ENCODE measurements at regions not wholly inside any gene's neighbourhood (a gene's known extent, or its start where the extent isn't known, plus 50 kb on each side); places are given as distances from the start of the nearest gene placed in this dataset.

DNA sequence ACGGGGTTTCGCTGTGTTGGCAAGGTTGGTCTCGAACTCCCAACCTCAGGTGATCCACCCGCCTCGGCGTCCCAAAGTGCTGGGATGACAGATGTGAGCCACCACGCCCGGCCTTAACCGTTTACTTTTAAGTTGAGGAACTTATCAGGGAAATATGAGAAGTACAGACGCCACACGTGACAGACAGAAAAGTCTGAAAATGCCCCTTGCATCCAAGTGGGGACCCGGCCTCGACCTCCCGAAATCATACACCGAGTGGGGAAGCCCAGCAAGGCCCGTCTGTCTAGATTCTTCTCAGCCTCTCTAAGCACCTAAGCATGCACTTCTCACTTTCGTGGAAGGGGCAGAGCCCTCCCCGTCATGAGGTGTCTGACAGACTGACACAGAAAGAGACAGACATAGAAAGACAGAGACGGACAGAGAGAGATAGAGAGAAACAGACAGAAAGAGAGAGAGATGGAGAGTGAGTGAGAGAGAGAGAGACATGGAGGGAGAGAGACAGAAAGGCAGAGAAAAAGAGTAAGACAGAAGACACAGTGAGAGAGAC is 107.3 kb upstream of the ANKRD30BL start:
- TF ChIP-seq, protein P1, sequence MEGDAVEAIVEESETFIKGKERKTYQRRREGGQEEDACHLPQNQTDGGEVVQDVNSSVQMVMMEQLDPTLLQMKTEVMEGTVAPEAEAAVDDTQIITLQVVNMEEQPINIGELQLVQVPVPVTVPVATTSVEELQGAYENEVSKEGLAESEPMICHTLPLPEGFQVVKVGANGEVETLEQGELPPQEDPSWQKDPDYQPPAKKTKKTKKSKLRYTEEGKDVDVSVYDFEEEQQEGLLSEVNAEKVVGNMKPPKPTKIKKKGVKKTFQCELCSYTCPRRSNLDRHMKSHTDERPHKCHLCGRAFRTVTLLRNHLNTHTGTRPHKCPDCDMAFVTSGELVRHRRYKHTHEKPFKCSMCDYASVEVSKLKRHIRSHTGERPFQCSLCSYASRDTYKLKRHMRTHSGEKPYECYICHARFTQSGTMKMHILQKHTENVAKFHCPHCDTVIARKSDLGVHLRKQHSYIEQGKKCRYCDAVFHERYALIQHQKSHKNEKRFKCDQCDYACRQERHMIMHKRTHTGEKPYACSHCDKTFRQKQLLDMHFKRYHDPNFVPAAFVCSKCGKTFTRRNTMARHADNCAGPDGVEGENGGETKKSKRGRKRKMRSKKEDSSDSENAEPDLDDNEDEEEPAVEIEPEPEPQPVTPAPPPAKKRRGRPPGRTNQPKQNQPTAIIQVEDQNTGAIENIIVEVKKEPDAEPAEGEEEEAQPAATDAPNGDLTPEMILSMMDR (conservative IDR thresholded peaks at IDR 0.05 in 1 of 2, IDR thresholded peaks at IDR 0.05 in 1 of 2; ENCODE audit: extremely low read depth in 1 of 2, insufficient read depth in 1 of 2, low read depth in 1 of 2, low read length in 2 of 2), result no peak
- TF ChIP-seq EZH2 (IDR thresholded peaks at IDR 0.05; ENCODE audit: borderline replicate concordance, low read length), result no peak

All from mammary epithelial cell (primary cell).